HUDEP-2 (cell line): ENCODE measurements at regions not wholly inside any gene's neighbourhood (a gene's known extent, or its start where the extent isn't known, plus 50 kb on each side); places are given as distances from the start of the nearest gene placed in this dataset.
"Not testable (repeated sequence)": the region's sequence is repeated elsewhere in the genome, so short reads cannot be mapped to it uniquely, and the experiment has no call there.

ENCODE experiments used
- DNase-seq, 76 experiments: peaks; one replicate each; lab custom pipeline; 2025; ENCODE audit not compliant: unreplicated experiment in 76 of 76; lab: John Stamatoyannopoulos, UW

GRCh38 chr11:11722246-11722645 is 100.4 kb upstream of the GALNT18 start:
- no peak for DNase-seq

- DNase-seq, result no peak
Measured at GRCh38 chr11:11718511-11718910, 96.7 kb upstream of the GALNT18 start.

GRCh38 chr11:11717064-11717725 is 95.4 kb upstream of the GALNT18 start:
- no peak for DNase-seq

GRCh38 chr11:11715075-11715474 is 93.3 kb upstream of the GALNT18 start:
- not testable (repeated sequence) for DNase-seq

GRCh38 chr11:11710556-11710955 is 88.8 kb upstream of the GALNT18 start:
- DNase-seq, result no peak

GRCh38 chr11:11709447-11710239 is 87.8 kb upstream of the GALNT18 start:
- DNase-seq, result no peak

- DNase-seq, result no peak
Measured at GRCh38 chr11:11708256-11708655, 86.5 kb upstream of the GALNT18 start.

- DNase-seq, result no peak
Measured at GRCh38 chr11:11706028-11706427, 84.2 kb upstream of the GALNT18 start.

GRCh38 chr11:11703885-11704284 is 82.1 kb upstream of the GALNT18 start:
- DNase-seq, result no peak

GRCh38 chr11:11701070-11701469 is 79.3 kb upstream of the GALNT18 start:
- no peak for DNase-seq

- DNase-seq, result no peak
Measured at GRCh38 chr11:11697796-11698195, 76.0 kb upstream of the GALNT18 start.

GRCh38 chr11:11691296-11692151 is 69.7 kb upstream of the GALNT18 start:
- DNase-seq, result no peak

- no peak for DNase-seq
Measured at GRCh38 chr11:11681536-11681935, 59.7 kb upstream of the GALNT18 start.

- DNase-seq, result no peak
Measured at GRCh38 chr11:11677672-11678356, 56.0 kb upstream of the GALNT18 start.

GRCh38 chr11:11675671-11676181 is 53.9 kb upstream of the GALNT18 start:
- no peak for DNase-seq

GRCh38 chr11:11672789-11673188 is 51.0 kb upstream of the GALNT18 start:
- DNase-seq, result peak in 4 of 76 experiments; percentile 1 to 35 (median 6)

GRCh38 chr11:11672101-11672500 is 50.3 kb upstream of the GALNT18 start:
- no peak for DNase-seq
